GM23248 (cell line): ENCODE measurements at regions not wholly inside any gene's neighbourhood (a gene's known extent, or its start where the extent isn't known, plus 50 kb on each side); places are given as distances from the start of the nearest gene placed in this dataset.

Experiments
- DNase-seq: peaks from one replicate; pipeline ENCODE4 v3.0.0-alpha.2; 2015
- H2AFZ ChIP-seq: fragments of 200-600 bp; sonication (generic); 2 replicates; pipeline ENCODE4 v1.6.1; 2016; ENCODE audit warnings: antibody characterized with exemption
- H3F3A ChIP-seq: fragments of 200-600 bp; sonication (generic); 2 replicates; pipeline ENCODE4 v1.6.1; 2016; ENCODE audit warnings: mild to moderate bottlenecking, antibody characterized with exemption, mixed run types; ENCODE audit not compliant: insufficient read depth
- H3K27ac ChIP-seq: fragments of 200-600 bp; sonication (generic); 2 replicates; pipeline ENCODE4 v1.5.1; 2016; ENCODE audit warnings: mild to moderate bottlenecking
- H3K27me3 ChIP-seq: fragments of 200-600 bp; sonication (generic); replicated peaks from 2 replicates; pipeline ENCODE4 v1.6.1; 2016; ENCODE audit warnings: mild to moderate bottlenecking; ENCODE audit not compliant: insufficient read depth
- H3K36me3 ChIP-seq: fragments of 200-600 bp; sonication (generic); 2 replicates; pipeline ENCODE4 v1.6.1; 2016; ENCODE audit warnings: low read depth, mild to moderate bottlenecking
- H3K4me1 ChIP-seq: fragments of 200-600 bp; sonication (generic); 2 replicates; pipeline ENCODE4 v1.6.1; 2016; ENCODE audit warnings: mild to moderate bottlenecking; ENCODE audit not compliant: insufficient read depth
- H3K4me2 ChIP-seq: fragments of 200-600 bp; sonication (generic); one replicate; pipeline ENCODE4 v1.6.1; 2016; ENCODE audit warnings: mild to moderate bottlenecking; ENCODE audit not compliant: unreplicated experiment
- H3K4me3 ChIP-seq: fragments of 200-600 bp; sonication (generic); 2 replicates; pipeline ENCODE4 v1.5.1; 2016; ENCODE audit warnings: mild to moderate bottlenecking
- H3K79me2 ChIP-seq: fragments of 200-600 bp; sonication (generic); 2 replicates; pipeline ENCODE4 v1.6.1; 2016; ENCODE audit warnings: mild to moderate bottlenecking; ENCODE audit not compliant: insufficient read depth
- H3K9ac ChIP-seq: fragments of 200-600 bp; sonication (generic); 2 replicates; pipeline ENCODE4 v1.6.1; 2016; ENCODE audit warnings: mild to moderate bottlenecking
- H3K9me2 ChIP-seq: fragments of 200-600 bp; sonication (generic); 2 replicates; pipeline ENCODE4 v1.6.1; 2016; ENCODE audit warnings: mixed run types, mild to moderate bottlenecking, moderate library complexity; ENCODE audit not compliant: insufficient read depth
- H3K9me3 ChIP-seq: fragments of 200-600 bp; sonication (generic); one replicate; pipeline ENCODE4 v1.6.1; 2017; ENCODE audit warnings: low read depth
- H4K20me1 ChIP-seq: fragments of 200-600 bp; sonication (generic); 2 replicates; pipeline ENCODE4 v1.6.0; 2016; ENCODE audit not compliant: insufficient read depth
- EZH2 ChIP-seq: fragments of 200-600 bp; sonication (generic); IDR thresholded peaks from 2 replicates; pipeline ENCODE4 v1.6.1; 2018; ENCODE audit warnings: antibody characterized with exemption, mild to moderate bottlenecking; ENCODE audit not compliant: insufficient read depth, poor library complexity, severe bottlenecking
- EZH2phosphoT487 ChIP-seq: fragments of 200-600 bp; sonication (generic); IDR thresholded peaks from 2 replicates; pipeline ENCODE4 v1.6.1; 2018; ENCODE audit warnings: antibody characterized with exemption, moderate library complexity, mild to moderate bottlenecking, low read depth; ENCODE audit not compliant: insufficient read depth
- WGBS, 2 experiments: methylation state at CpG; one replicate each; pipeline ENCODE4 v1.1.6; 2015 to 2017; ENCODE audit warnings: low lambda C conversion rate in 2 of 2, low coverage in 1 of 2; ENCODE audit errors: missing lambda C conversion rate in 2 of 2; 5-methylcytosine and 5-hydroxymethylcytosine counted together
- in situ Hi-C: fragments of 300-500 bp; cut with MboI; formaldehyde crosslinking; loops from 2 replicates; pipeline ENCODE4 v1.15.0; 2020

DNA sequence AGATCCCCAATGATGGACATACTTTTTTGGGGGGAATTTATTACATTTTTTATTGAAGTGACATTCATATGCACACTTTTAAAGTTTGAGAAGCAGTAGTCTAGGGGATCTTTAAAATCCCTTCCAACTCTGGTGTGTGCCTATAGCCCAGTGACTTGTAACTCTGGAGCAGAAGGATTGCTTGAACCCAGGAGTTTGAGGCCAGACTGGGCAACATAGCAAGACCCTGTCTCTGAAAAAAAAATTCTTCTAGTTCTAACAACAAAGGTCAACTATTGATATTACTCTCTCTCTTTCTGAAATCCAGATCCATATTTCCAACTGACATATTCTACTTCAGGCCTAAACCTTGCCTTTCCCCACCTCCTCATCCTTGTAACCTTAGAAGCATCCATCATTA, 148.2 kb upstream of the SPRY4 start:
- DNase-seq = no peak
- in situ Hi-C loops = no loop called here
- H3K4me1 ChIP-seq = peaks cover 38% of the 10 kb centered on the region
- peak overlapping the region; percentile 62 for H3K9ac ChIP-seq
- no peaks in the 10 kb centered on the region for H3K36me3 ChIP-seq
- peaks cover 21% of the 10 kb centered on the region for H3F3A ChIP-seq
- peak overlapping the region; percentile 92 for H3K27ac ChIP-seq
- no peaks in the 10 kb centered on the region for H3K27me3 ChIP-seq
- no peak overlapping the region for H3K4me3 ChIP-seq
- H3K9me3 ChIP-seq = no peaks in the 10 kb centered on the region
- H2AFZ ChIP-seq = no peak overlapping the region
- TF ChIP-seq EZH2phosphoT487 = no peak
- TF ChIP-seq EZH2 = no peak
- peak overlapping the region; percentile 79 for H3K4me2 ChIP-seq
- H3K79me2 ChIP-seq = no peaks in the 10 kb centered on the region
- H4K20me1 ChIP-seq = no peaks in the 10 kb centered on the region
- no peaks in the 10 kb centered on the region for H3K9me2 ChIP-seq

DNA sequence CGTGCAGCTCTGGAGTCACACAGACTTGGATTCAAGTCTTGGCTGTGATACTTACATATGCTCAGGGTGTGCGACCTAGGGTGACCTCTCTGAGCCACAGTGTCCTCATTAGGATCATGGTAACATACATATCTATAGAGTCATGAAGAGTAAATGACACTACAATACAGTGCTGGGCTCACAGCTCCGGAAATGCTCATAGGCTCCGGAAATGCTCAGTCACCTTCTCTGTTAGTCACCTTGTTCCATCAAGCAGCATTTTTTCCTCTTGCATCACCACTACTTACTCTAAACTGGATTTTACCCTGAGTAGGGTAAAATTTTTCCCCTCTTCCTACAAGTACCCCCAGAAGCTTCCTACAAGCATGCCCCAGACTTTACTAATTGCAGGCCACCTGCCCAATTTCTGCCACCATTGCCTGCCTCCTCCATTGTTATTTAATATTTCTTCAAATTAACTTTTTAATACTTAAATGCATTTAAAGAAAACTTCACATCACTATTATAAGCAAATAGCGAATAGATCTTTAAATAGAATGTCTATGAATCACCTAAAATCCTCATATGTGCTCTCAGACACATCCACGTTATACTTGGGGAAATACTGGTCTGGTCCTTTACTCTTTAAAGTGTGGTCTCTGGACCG, 147.6 kb upstream of the SPRY4 start:
- WGBS, 2 experiments = 18 to 19% methylated on average over 7 of the region's 7 CpGs
- H2AFZ ChIP-seq = 0 out of 2 replicates have a peak overlapping the region, but pooled peaks have one; percentile 9
- peak overlapping the region; percentile 66 for H3K9ac ChIP-seq
- TF ChIP-seq EZH2 = no peak
- TF ChIP-seq EZH2phosphoT487 = 0 out of 2 replicates have a peak, but pooled peaks have one; percentile 33
- in situ Hi-C loops = no loop called here
- H3K79me2 ChIP-seq = no peaks in the 10 kb centered on the region
- peak overlapping the region; percentile 92 for H3K27ac ChIP-seq
- H3K27me3 ChIP-seq = no peaks in the 10 kb centered on the region
- H3F3A ChIP-seq = peaks cover 21% of the 10 kb centered on the region
- peak overlapping the region; percentile 17; the same call in 1 of the 2 replicates for H3K4me3 ChIP-seq
- H3K9me3 ChIP-seq = no peaks in the 10 kb centered on the region
- H4K20me1 ChIP-seq = no peaks in the 10 kb centered on the region
- peak overlapping the region; percentile 79 for H3K4me2 ChIP-seq
- peaks cover 38% of the 10 kb centered on the region for H3K4me1 ChIP-seq
- H3K9me2 ChIP-seq = no peaks in the 10 kb centered on the region
- DNase-seq = peak; percentile 98
- H3K36me3 ChIP-seq = no peaks in the 10 kb centered on the region

DNA sequence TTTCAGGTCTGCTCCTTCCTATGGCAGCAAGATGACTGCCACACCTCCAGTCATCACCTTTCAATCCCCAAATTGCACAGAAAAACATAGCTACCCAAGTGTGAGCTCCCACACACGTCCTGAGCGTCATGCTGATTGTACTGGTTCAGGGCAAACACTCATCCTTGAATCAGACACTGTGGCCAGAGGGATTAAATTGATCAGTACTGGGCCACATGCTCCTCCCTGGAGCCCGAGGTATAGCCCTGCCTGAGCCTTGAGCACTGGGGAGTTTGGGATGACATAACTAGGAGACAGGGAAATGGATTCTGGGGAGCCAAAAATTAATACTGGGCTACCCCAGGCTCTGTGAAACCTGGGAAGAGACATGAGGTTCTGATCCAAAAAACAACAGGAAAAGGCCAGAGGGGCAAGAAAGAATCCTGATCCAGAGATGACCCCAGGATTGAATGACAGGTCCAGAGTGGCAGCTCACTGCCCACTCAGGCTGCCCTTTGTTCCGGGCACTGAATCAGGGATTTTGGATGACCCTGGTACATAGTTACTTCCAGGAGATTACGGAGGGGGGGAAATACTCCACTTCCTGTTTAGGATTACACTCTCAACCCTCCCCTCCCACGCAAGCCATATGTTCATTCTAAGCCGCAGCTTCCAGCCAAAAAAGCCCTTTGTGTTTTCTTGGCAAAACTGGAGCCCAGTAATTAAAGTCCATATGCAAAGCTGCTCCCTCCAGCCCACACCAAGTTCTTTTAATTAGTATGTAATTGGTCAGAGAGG, 141.6 kb upstream of the SPRY4 start:
- Histone ChIP-seq H3K9me2 (no peaks in the 10 kb centered on the region), H3K79me2 (no peaks in the 10 kb centered on the region), H3K4me3 (no peak overlapping the region), H2AFZ (peak overlapping the region; percentile 56), H3K9ac (peak overlapping the region; percentile 56), H3K9me3 (no peaks in the 10 kb centered on the region), H3K27me3 (no peaks in the 10 kb centered on the region), H3K27ac (peak overlapping the region; percentile 69), H3F3A (peaks cover 17% of the 10 kb centered on the region), H4K20me1 (no peaks in the 10 kb centered on the region), H3K36me3 (no peaks in the 10 kb centered on the region), H3K4me1 (peaks cover 20% of the 10 kb centered on the region), H3K4me2 (peak overlapping the region; percentile 56)
- DNase-seq = peak; percentile 76
- no peak for TF ChIP-seq EZH2phosphoT487
- TF ChIP-seq EZH2 = no peak
- in situ Hi-C loops = no loop called here
- 4 to 7% methylated on average over 7 of the region's 7 CpGs for WGBS, 2 experiments

DNA sequence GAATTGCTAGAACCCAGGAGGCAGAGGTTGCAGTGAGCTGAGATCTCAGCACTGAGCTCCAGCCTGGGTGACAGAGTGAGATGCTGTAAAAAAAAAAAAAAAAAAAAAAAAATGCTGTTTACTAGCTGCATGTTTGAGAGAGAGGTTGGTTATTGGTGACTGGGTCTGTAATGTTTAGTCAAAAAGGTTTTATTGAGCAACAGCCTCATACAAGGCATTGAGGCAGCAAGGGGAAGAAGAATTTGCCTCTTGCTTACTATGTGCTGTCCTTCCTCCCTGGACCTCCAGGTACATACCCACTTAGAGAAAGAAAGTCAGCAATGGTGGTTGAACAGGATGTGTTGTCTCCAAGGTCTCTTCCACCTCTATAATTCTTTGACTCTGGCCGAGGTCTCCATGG, 140.7 kb upstream of the SPRY4 start:
- peak overlapping the region; percentile 69; the same call in 1 of the 2 replicates for H3K27ac ChIP-seq
- no peak for TF ChIP-seq EZH2phosphoT487
- TF ChIP-seq EZH2 = no peak
- no peak overlapping the region for H3K4me3 ChIP-seq
- no peaks in the 10 kb centered on the region for H3K36me3 ChIP-seq
- peaks cover 18% of the 10 kb centered on the region for H3K4me1 ChIP-seq
- 100% methylated on average over 1 of the region's 1 CpG for WGBS, 2 experiments
- H3K4me2 ChIP-seq = no peak overlapping the region
- H3K79me2 ChIP-seq = no peaks in the 10 kb centered on the region
- H3F3A ChIP-seq = peaks cover 20% of the 10 kb centered on the region
- H3K27me3 ChIP-seq = no peaks in the 10 kb centered on the region
- no peak overlapping the region for H3K9ac ChIP-seq
- DNase-seq = peak; percentile 24
- no peaks in the 10 kb centered on the region for H3K9me3 ChIP-seq
- H4K20me1 ChIP-seq = no peaks in the 10 kb centered on the region
- peak overlapping the region; percentile 56; the same call in 1 of the 2 replicates for H2AFZ ChIP-seq
- no peaks in the 10 kb centered on the region for H3K9me2 ChIP-seq
- in situ Hi-C loops = no loop called here
